GM12864 (cell line): ENCODE measurements at regions not wholly inside any gene's neighbourhood (a gene's known extent, or its start where the extent isn't known, plus 50 kb on each side); places are given as distances from the start of the nearest gene placed in this dataset.
"Not testable (repeated sequence)": the region's sequence is repeated elsewhere in the genome, so short reads cannot be mapped to it uniquely, and the experiment has no call there.

Experiments used
- DNase-seq: peaks from one replicate; pipeline ENCODE4 v3.0.0-alpha.2; 2011; ENCODE audit warnings: low read depth
- H3K4me3 ChIP-seq: 2 replicates; pipeline ENCODE4 v1.5.1; 2011; ENCODE audit warnings: mild to moderate bottlenecking, low read depth, low read length, control low read depth
- CTCF ChIP-seq: IDR thresholded peaks from 2 replicates; pipeline ENCODE4 v1.5.1; 2011; ENCODE audit warnings: low read depth, mild to moderate bottlenecking, moderate library complexity, low read length, control low read depth, inconsistent platforms; ENCODE audit errors: missing control alignments

GRCh38 chr5:17374973-17375742 is 122.9 kb upstream of the TAF11L2 start:
- H3K4me3 ChIP-seq, result no peak overlapping the region
- no peak for DNase-seq
- no peak for TF ChIP-seq CTCF

DNA sequence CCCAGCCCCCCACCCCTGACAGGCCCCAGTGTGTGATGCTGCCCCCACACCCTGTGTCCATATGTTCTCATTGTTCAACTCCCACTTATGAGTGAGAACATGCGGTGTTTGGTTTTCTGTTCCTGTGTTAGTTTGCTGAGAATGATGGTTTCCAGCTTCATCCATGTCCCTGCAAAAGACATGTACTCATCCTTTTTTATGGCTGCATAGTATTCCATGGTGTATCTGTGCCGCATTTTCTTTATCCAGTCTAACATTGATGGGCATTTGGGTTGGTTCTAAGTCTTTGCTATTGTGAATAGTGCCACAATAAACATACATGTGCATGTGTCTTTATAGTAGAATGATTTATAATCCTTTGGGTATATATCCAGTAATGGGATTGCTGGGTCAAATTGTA is 122.1 kb upstream of the TAF11L2 start:
- not testable (repeated sequence) for H3K4me3 ChIP-seq, DNase-seq

- no peak for TF ChIP-seq CTCF
- no peak for DNase-seq
- H3K4me3 ChIP-seq, result no peak overlapping the region
Measured at GRCh38 chr5:17378346-17378997, 119.6 kb upstream of the TAF11L2 start.

DNA sequence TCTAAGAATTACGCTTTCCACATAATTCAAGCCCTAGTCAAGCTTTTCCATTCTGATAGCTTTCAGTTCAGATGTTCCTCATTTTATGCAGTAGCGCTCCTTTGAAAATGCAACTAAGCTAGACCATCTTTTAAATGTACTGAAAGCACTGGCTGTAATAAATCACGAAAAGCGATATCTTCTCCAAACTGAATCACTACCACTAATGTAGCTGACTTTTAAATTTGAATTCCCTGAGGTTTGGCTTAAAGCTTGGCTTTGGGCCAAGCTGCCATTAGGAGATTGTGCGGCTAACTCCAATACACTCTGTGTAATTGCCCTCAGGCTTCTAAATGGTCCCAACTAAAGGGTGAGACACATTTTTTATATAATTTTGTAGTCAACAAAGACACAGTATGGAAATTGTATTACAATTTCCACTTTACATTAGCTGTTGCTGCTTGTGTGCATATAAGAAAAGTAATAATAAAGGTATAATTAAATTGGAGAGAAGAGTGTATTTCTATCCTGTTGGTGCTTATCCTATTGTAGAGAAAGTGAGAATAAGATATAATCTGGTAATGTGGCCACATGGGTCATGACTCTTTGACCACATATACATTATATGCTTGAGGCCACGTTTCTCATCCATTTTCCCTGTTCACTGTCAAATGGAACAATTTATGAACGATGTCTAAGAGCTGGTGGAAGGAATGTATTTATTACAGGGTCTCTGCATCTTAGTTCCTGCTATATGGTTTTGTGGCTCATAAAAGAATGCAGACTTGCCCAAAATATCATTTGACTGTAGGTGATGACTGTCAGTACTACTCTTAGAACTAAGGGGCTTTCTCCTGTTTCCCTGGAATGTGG is 118.7 kb upstream of the TAF11L2 start:
- no peak for TF ChIP-seq CTCF
- no peak overlapping the region for H3K4me3 ChIP-seq
- no peak for DNase-seq

- no peak overlapping the region for H3K4me3 ChIP-seq
- DNase-seq, result no peak
- no peak for TF ChIP-seq CTCF
Measured at GRCh38 chr5:17381932-17382331, 116.1 kb upstream of the TAF11L2 start.

DNA sequence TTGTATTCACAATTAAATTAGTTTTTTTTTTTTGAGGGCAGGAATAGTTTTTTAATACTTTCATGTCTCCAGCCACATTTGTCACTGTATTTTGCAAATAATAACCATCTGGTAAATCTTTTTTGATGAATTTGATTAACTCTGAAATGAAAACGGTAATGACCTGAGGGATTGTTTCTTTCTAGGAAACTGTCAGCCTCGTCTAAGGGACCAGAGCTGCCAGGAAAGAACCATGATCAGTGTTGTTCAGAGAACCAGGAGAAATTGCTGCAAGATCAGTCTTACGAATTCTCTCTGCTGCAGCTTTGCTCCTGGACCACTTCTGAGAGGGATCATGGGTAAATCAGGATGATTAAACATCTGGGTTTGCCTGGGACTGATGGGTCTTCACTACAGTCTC is 114.5 kb upstream of the TAF11L2 start:
- H3K4me3 ChIP-seq, result no peak overlapping the region
- TF ChIP-seq CTCF, result no peak

DNA sequence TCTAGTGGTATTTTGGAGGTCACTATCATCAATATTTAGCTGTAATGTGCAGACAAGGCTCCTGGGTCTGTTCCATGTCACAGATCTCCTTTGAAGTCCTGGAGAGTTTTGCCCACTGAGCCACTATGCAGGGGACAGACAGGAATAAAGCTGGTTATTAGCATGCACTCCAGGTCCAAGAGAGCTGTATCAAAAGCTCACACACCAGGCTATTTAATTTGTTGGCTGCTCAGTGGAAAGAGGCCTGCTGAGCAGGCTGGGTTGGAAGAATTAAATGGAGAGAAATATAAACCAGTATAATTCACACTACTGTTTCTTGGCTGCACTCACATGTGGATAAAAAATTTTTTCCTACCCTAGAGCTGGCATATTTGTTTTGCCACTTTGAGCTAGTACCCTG is 113.8 kb upstream of the TAF11L2 start:
- no peak for DNase-seq
- TF ChIP-seq CTCF, result no peak
- no peak overlapping the region for H3K4me3 ChIP-seq

More for the DNA sequence above, 114.5 kb upstream of the TAF11L2 start:
- DNase-seq, result no peak
